ENCODE measurements at regions not wholly inside any gene's neighbourhood (a gene's known extent, or its start where the extent isn't known, plus 50 kb on each side); places are given as distances from the start of the nearest gene placed in this dataset.

DNA sequence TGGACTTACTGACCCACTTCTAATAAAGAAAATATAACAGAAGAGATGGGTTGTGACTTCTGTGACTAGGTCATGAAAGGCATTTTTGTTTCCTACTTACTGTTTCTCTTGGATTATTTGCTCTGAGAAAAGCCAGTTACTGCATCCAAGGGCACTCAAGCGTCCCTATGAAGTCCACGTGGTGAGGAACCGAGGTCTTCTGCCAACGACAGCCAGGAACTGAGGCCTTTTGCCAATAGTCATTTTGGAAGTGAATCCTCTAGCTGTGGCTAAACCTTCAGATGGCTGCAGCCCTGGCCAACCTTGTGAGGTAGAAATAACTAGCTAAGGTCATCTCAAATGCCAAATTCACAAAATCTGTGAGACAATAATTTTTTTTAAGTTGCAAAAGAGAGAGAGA, 449.8 kb upstream of the RGPD4 start:
- ATAC-seq (ENCODE audit: low read depth) (no peak), DNase-seq (no peak)
- Histone ChIP-seq H3K36me3 (replicated peaks in 1 of 2; ENCODE audit: control extremely low read depth in 1 of 2, control insufficient read depth in 1 of 2, extremely low read depth in 1 of 2, insufficient read depth in 2 of 2, low read length in 1 of 2) (no peaks in the 10 kb centered on the region), H3K9me3 (ENCODE audit: control extremely low read depth in 1 of 3, control insufficient read depth in 2 of 3, insufficient read depth in 1 of 3, low read length in 2 of 3) (no peaks in the 10 kb centered on the region), H3K4me1 (ENCODE audit: control insufficient read depth in 2 of 2, insufficient read depth in 2 of 2, low read length in 2 of 2) (no peaks in the 10 kb centered on the region), H3K4me2 (replicated peaks; ENCODE audit: low read depth, low read length, poor library complexity, severe bottlenecking) (no peak overlapping the region), H3K4me3 (ENCODE audit: control extremely low read depth in 1 of 5, extremely low read depth in 1 of 5, insufficient read depth in 1 of 5, low read depth in 2 of 5, low read length in 4 of 5) (no peak overlapping the region), H2AFZ (ENCODE audit: insufficient read depth, low read depth, low read length, poor library complexity, severe bottlenecking) (no peak overlapping the region), H4K20me1 (ENCODE audit: control insufficient read depth, insufficient read depth, low read length, poor library complexity, severe bottlenecking) (no peaks in the 10 kb centered on the region), H3K27ac (ENCODE audit: low read length in 2 of 2) (no peak overlapping the region), H3K79me2 (ENCODE audit: control insufficient read depth, insufficient read depth, low read length) (no peaks in the 10 kb centered on the region), H3K9ac (ENCODE audit: low read length) (no peak overlapping the region), H3K27me3 (replicated peaks in 1 of 4; ENCODE audit: control extremely low read depth in 1 of 4, control insufficient read depth in 3 of 4, insufficient read depth in 4 of 4, low read length in 3 of 4) (no peaks in the 10 kb centered on the region)
- intact Hi-C loops (cut with micrococcal nuclease) = no loop called here
- Mint-ChIP-seq H3K4me3 (no peak overlapping the region), H3K4me1 (no peaks in the 10 kb centered on the region), H3K27ac (no peak overlapping the region), H3K27me3 (no peaks in the 10 kb centered on the region), H3K9me3 (ENCODE audit: insufficient read depth) (peaks cover 5% of the 10 kb centered on the region)
- POLR2A ChIA-PET = no interaction called here
- WGBS (ENCODE audit: insufficient coverage) = 73% methylated on average over 4 of the region's 4 CpGs
- TF ChIP-seq, protein P1, sequence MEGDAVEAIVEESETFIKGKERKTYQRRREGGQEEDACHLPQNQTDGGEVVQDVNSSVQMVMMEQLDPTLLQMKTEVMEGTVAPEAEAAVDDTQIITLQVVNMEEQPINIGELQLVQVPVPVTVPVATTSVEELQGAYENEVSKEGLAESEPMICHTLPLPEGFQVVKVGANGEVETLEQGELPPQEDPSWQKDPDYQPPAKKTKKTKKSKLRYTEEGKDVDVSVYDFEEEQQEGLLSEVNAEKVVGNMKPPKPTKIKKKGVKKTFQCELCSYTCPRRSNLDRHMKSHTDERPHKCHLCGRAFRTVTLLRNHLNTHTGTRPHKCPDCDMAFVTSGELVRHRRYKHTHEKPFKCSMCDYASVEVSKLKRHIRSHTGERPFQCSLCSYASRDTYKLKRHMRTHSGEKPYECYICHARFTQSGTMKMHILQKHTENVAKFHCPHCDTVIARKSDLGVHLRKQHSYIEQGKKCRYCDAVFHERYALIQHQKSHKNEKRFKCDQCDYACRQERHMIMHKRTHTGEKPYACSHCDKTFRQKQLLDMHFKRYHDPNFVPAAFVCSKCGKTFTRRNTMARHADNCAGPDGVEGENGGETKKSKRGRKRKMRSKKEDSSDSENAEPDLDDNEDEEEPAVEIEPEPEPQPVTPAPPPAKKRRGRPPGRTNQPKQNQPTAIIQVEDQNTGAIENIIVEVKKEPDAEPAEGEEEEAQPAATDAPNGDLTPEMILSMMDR (IDR thresholded peaks at IDR 0.05) = no peak
- TF ChIP-seq EZH2 (IDR thresholded peaks at IDR 0.05; ENCODE audit: borderline replicate concordance, insufficient read depth, low read depth, low read length, poor library complexity, severe bottlenecking) = no peak
- CTCF ChIA-PET = no interaction called here

DNA sequence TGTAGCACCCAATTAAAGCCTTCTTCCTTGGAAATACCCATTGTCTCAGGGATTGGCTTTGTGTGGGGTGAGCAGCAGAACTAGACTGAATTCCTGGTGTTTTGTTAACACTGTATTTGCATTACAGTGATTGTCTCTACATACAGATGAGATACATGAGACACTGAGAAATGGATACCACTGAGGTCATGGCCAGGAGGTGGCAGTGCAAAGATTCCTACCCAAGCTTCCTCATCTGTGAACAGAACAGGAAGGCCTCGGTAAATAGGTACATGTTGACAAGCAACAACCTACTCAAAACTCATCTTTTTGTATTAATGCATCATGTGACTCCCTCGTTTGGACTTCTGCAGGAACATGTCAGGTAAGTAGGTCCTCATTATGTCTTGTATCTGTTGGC, 445.8 kb upstream of the RGPD4 start:
- H3K4me1 Mint-ChIP-seq = no peaks in the 10 kb centered on the region
- Histone ChIP-seq H3K4me3 (ENCODE audit: control extremely low read depth in 1 of 5, extremely low read depth in 1 of 5, insufficient read depth in 1 of 5, low read depth in 2 of 5, low read length in 4 of 5) (no peak overlapping the region), H3K9me3 (ENCODE audit: control extremely low read depth in 1 of 3, control insufficient read depth in 2 of 3, insufficient read depth in 1 of 3, low read length in 2 of 3) (no peaks in the 10 kb centered on the region), H3K79me2 (ENCODE audit: control insufficient read depth, insufficient read depth, low read length) (no peaks in the 10 kb centered on the region), H3K36me3 (replicated peaks in 1 of 2; ENCODE audit: control extremely low read depth in 1 of 2, control insufficient read depth in 1 of 2, extremely low read depth in 1 of 2, insufficient read depth in 2 of 2, low read length in 1 of 2) (no peaks in the 10 kb centered on the region), H3K27me3 (replicated peaks in 1 of 4; ENCODE audit: control extremely low read depth in 1 of 4, control insufficient read depth in 3 of 4, insufficient read depth in 4 of 4, low read length in 3 of 4) (no peaks in the 10 kb centered on the region), H4K20me1 (ENCODE audit: control insufficient read depth, insufficient read depth, low read length, poor library complexity, severe bottlenecking) (no peaks in the 10 kb centered on the region), H3K4me1 (ENCODE audit: control insufficient read depth in 2 of 2, insufficient read depth in 2 of 2, low read length in 2 of 2) (no peaks in the 10 kb centered on the region), H3K9ac (ENCODE audit: low read length) (no peak overlapping the region), H2AFZ (ENCODE audit: insufficient read depth, low read depth, low read length, poor library complexity, severe bottlenecking) (no peak overlapping the region), H3K27ac (ENCODE audit: low read length in 2 of 2) (no peak overlapping the region), H3K4me2 (replicated peaks; ENCODE audit: low read depth, low read length, poor library complexity, severe bottlenecking) (no peak overlapping the region)
- intact Hi-C loops (cut with micrococcal nuclease) = no loop called here
- WGBS (ENCODE audit: insufficient coverage) = no CpG with 5 or more reads among the region's 2 CpGs
- H3K27ac Mint-ChIP-seq = no peak overlapping the region
- no peak for TF ChIP-seq EZH2 (IDR thresholded peaks at IDR 0.05; ENCODE audit: borderline replicate concordance, insufficient read depth, low read depth, low read length, poor library complexity, severe bottlenecking)
- TF ChIP-seq, protein P1 (IDR thresholded peaks at IDR 0.05) = no peak
- no peaks in the 10 kb centered on the region for H3K27me3 Mint-ChIP-seq
- no peak for DNase-seq
- H3K4me3 Mint-ChIP-seq = no peak overlapping the region
- ChIA-PET CTCF (no interaction called here), POLR2A (no interaction called here)
- no peaks in the 10 kb centered on the region for H3K9me3 Mint-ChIP-seq (ENCODE audit: insufficient read depth)
- no peak for ATAC-seq (ENCODE audit: low read depth)

Data from B cell (primary cell).